Renal pelvis (tissue), 1 donor: ENCODE measurements at regions not wholly inside any gene's neighbourhood (a gene's known extent, or its start where the extent isn't known, plus 50 kb on each side); places are given as distances from the start of the nearest gene placed in this dataset.
"Not testable (repeated sequence)": the region's sequence is repeated elsewhere in the genome, so short reads cannot be mapped to it uniquely, and the experiment has no call there.

Source experiments
- DNase-seq: peaks from one replicate; pipeline ENCODE4 v3.0.0-alpha.2; 2013

GRCh38 chr6:74715355-74716085, 490.3 kb downstream of the COL12A1 start:
- no peak for DNase-seq

- DNase-seq: no peak
These were observed 491.9 kb downstream of the COL12A1 start for GRCh38 chr6:74713941-74714340.

- no peak for DNase-seq
These were observed 500.4 kb downstream of the COL12A1 start for GRCh38 chr6:74705451-74705850.

GRCh38 chr6:74704540-74704939, 501.3 kb downstream of the COL12A1 start:
- DNase-seq: not testable (repeated sequence)

GRCh38 chr6:74690365-74690764, 515.5 kb downstream of the COL12A1 start:
- DNase-seq: no peak

GRCh38 chr6:74689601-74690000, 516.3 kb downstream of the COL12A1 start:
- no peak for DNase-seq

GRCh38 chr6:74677463-74677862, 528.4 kb downstream of the COL12A1 start:
- no peak for DNase-seq

GRCh38 chr6:74676906-74677305, 528.9 kb downstream of the COL12A1 start:
- no peak for DNase-seq

- no peak for DNase-seq
These were observed 531.5 kb downstream of the COL12A1 start for GRCh38 chr6:74674377-74674776.

GRCh38 chr6:74671558-74672025, 534.3 kb downstream of the COL12A1 start:
- DNase-seq: no peak

GRCh38 chr6:74658391-74658790, 547.5 kb downstream of the COL12A1 start:
- DNase-seq: no peak

- no peak for DNase-seq
These were observed 547.9 kb downstream of the COL12A1 start for GRCh38 chr6:74657931-74658330.

GRCh38 chr6:74657011-74657410, 548.8 kb downstream of the COL12A1 start:
- no peak for DNase-seq

GRCh38 chr6:74656453-74656852, 549.4 kb downstream of the COL12A1 start:
- no peak for DNase-seq

- DNase-seq: no peak
These were observed 551.6 kb downstream of the COL12A1 start for GRCh38 chr6:74654296-74654695.

GRCh38 chr6:74651948-74652842, 553.7 kb downstream of the COL12A1 start:
- no peak for DNase-seq

GRCh38 chr6:74650668-74651067, 555.2 kb downstream of the COL12A1 start:
- DNase-seq: no peak

- no peak for DNase-seq
These were observed 559.4 kb downstream of the COL12A1 start for GRCh38 chr6:74646461-74646860.

- DNase-seq: no peak
These were observed 560.6 kb downstream of the COL12A1 start for GRCh38 chr6:74645108-74645849.

GRCh38 chr6:74642101-74642500, 563.8 kb downstream of the COL12A1 start:
- no peak for DNase-seq

- DNase-seq: no peak
These were observed 567.4 kb downstream of the COL12A1 start for GRCh38 chr6:74638412-74638811.

GRCh38 chr6:74632196-74632875, 573.5 kb downstream of the COL12A1 start:
- DNase-seq: no peak
